ENCODE measurements at regions not wholly inside any gene's neighbourhood (a gene's known extent, or its start where the extent isn't known, plus 50 kb on each side); places are given as distances from the start of the nearest gene placed in this dataset.

- TF ChIP-seq CTCF (IDR thresholded peaks at IDR 0.05): no peak
- TF ChIP-seq EZH2 (IDR thresholded peaks at IDR 0.05; ENCODE audit: borderline replicate concordance, insufficient read depth, low read depth, low read length, poor library complexity, severe bottlenecking): no peak
These were observed 90.5 kb upstream of the TBX18 start for GRCh38 chr6:84854811-84855400.

Measured in B cell (primary cell).